ENCODE measurements at regions not wholly inside any gene's neighbourhood (a gene's known extent, or its start where the extent isn't known, plus 50 kb on each side); places are given as distances from the start of the nearest gene placed in this dataset.

DNA sequence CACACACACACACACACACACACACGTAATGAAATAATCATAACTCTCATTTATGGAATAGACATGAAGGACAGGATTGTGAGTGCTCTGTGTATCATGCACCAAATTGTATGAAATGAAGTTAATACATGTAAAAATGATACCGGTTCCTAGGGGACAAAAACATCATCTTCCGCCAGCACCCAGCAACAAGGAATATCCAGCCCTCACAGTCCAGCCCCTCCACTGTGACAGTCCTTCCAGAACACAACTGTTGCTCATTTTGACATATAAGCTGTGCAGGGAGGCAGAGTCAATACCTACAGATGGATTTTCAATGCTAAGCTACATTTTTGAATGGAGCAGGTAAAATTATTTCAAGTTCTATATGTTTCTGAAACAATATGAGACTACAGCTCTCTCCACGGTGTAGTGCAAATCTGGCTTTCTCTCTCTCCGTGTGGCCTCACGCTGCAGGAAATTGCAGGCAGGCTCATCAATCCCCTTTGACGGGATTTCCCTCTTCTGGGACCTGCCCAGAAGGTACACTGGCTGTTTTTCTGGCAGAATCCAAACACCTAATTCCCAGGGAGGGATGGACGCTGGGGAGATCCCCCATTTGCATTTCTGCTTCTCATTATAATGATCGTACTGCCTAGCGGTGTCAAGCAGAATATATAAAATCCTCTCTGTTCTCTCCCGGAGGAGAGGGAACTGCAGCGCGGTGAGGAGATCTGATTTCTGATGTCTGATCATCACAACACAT, 494.0 kb downstream of the LIG4 start:
- TF ChIP-seq, protein P1, sequence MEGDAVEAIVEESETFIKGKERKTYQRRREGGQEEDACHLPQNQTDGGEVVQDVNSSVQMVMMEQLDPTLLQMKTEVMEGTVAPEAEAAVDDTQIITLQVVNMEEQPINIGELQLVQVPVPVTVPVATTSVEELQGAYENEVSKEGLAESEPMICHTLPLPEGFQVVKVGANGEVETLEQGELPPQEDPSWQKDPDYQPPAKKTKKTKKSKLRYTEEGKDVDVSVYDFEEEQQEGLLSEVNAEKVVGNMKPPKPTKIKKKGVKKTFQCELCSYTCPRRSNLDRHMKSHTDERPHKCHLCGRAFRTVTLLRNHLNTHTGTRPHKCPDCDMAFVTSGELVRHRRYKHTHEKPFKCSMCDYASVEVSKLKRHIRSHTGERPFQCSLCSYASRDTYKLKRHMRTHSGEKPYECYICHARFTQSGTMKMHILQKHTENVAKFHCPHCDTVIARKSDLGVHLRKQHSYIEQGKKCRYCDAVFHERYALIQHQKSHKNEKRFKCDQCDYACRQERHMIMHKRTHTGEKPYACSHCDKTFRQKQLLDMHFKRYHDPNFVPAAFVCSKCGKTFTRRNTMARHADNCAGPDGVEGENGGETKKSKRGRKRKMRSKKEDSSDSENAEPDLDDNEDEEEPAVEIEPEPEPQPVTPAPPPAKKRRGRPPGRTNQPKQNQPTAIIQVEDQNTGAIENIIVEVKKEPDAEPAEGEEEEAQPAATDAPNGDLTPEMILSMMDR (conservative IDR thresholded peaks at IDR 0.05; ENCODE audit: low read depth, low read length), result no peak
- TF ChIP-seq EZH2 (IDR thresholded peaks at IDR 0.05; ENCODE audit: borderline replicate concordance, low read depth, low read length, poor library complexity, severe bottlenecking), result no peak

All from A673 (cell line).